Amniotic epithelial cell (primary cell): ENCODE measurements at regions not wholly inside any gene's neighbourhood (a gene's known extent, or its start where the extent isn't known, plus 50 kb on each side); places are given as distances from the start of the nearest gene placed in this dataset.

ENCODE experiments used
- DNase-seq: peaks from one replicate; pipeline ENCODE4 v3.0.0-alpha.2; 2010; ENCODE audit warnings: low read depth

DNA sequence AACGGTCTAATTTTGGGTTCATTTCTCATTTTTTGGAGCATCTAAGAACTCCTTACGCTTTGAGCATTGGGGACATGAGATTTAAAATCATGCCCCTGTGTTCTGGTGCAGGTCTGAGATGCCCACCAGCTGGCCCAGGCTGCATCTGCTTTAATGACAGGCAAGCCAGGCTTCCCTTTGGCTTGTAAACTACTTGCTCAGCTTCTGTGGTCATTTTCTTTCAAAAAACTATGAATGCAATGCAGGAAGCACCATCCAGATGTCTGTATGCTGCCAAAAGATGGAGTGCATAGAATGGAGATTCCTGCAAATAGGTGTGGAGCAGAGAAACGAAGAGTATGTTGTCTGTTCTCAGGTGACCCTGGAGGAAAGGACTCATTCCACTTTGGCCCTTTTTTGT is 399.9 kb upstream of the ADAMTSL1 start:
- no peak for DNase-seq

DNA sequence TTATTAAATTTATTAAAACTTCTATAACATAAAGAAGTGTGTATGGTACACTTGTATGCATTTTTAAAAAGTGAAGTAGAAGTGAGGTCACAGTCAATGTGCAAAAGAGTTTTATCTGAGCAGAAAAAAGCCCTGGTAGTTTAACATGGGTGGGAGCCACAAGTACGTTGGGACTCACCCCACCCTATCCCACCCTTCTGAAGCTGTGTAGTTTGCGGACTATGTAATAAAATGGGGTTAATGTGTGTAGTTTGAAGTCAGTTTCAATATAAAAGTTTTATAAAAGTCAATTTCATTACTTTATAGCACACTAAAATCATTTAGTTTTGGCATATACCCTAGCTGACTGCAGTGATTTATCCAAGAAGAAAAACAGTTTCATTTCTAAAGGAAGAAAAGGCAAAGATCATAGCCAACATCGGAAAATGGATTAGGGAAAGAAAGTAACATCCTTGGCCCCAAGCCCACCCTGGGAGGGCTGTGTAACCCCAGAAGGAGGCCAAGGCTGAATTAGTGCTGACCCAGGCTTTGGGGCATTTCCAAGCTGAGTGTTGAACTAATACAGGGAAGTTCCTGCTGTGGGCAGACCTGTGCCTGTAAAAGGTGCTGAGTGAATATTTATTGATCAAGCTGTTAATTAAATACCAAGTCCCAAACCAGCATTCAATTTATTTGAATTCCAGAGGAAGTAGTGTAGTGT is 398.6 kb upstream of the ADAMTSL1 start:
- no peak for DNase-seq

DNA sequence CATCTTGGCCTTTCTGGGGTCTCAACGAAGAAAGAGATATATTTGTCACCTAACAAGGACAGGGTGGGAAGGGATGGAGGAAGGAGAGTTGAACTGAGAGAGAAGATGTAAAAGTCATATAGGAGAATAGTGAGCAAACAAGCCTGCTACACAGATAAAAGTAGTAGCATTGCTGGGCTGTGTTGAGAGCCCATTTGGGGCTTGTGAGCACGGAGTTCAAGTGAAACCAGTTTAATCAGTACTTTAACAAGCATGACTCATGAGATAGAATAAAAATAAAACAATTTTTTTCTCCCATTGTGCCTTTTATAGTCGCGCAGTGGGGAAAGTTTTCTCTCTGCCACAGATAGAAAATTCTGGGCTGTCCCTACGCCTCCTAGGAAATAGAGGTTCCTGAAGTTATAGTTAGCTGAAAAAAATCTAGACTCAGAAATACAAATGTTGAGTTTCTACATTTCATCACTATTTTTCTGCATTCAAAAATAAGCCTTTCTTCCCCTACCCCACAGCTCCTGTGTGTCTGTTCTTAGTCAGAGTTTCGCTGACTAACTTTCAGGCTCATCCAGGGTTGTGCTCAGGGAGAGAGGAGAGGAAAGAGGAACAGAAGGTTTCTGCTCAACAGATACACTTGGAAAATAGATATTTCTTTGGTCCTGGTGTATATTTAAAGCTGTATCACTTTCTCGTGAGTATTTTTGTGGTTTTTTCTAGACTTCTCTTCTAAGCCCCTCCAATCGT is 395.8 kb upstream of the ADAMTSL1 start:
- DNase-seq = no peak

DNA sequence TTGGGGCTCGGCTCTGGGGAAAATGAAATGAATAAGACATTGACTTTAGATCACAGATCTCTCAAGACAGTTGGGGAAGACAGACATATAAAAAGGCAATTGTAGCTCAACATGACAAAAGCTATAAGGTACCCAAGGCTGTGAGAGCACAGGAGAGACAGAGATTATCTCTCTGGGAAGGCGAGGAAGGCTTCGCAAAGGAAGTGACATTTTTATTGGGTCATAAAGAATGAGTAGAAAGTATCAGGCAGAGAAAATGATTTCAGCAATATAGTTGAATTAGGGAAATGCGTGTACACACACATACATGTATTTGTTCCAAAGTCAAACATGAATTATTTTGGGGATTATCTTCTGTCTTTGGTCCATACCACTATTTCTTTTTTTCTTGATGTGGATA is 381.8 kb upstream of the ADAMTSL1 start:
- DNase-seq = no peak

DNA sequence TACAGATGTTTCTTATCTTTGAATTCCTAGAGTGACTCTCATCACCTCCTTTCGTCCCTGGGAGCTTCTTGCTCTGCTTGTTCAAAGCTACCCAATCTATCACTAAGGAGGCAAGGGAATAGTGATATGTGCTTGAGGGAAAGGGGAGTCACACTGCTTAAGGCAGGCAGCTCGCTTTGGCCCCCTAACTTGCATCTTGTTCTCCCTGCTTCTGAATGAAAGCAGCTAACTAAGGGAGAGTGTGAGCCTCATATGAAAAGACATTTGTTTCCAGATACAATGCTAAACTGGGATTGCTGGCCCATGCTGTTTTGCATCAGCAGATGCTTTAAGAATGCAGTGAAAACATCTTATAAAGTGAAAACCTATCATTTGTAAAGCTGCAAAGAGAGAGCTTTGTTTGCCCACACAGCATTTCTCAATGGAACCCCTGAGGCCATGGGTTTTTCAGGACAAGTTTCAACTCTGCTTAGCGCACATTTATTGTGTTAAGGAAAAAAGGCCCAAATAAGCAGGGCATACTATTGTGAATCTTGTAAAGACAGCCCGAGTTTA is 367.9 kb upstream of the ADAMTSL1 start:
- no peak for DNase-seq

DNA sequence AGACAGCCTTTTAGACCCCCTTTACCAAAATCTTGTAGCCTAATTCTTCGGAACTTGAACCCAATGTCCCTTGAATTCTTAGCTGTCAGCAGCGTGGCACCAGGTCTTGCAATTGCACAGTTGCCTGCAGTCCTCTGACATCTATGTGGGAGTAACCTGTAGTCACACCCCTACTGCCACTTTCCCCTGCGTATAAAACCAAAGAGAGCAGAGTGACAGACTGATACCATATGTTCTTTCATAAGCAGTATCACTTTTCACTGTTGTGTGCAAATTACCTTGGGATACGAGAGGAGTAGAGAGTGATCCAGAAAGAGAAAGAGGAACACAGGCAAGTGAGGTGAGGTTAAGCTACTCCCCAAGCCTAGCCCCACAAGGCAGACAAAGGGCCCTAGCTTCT is 364.3 kb upstream of the ADAMTSL1 start:
- no peak for DNase-seq

DNA sequence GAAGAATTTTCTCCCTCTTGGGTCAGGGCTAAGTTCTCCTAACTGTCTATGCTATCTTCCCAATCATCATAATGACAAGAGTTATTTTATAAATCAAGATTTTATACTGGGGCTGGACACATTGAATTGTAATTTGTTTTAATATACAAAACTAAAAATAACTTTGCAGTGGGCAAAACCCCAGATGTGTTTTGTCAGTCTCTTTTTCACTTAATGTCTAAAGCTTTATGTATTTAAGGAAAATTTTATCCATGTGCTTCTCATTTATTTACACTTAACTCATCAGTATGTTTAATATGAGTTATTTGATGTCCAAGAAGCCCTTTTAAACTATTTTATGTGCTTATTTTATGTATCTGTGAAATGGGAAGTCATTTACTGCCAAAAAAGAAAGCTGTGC is 362.8 kb upstream of the ADAMTSL1 start:
- DNase-seq = no peak

DNA sequence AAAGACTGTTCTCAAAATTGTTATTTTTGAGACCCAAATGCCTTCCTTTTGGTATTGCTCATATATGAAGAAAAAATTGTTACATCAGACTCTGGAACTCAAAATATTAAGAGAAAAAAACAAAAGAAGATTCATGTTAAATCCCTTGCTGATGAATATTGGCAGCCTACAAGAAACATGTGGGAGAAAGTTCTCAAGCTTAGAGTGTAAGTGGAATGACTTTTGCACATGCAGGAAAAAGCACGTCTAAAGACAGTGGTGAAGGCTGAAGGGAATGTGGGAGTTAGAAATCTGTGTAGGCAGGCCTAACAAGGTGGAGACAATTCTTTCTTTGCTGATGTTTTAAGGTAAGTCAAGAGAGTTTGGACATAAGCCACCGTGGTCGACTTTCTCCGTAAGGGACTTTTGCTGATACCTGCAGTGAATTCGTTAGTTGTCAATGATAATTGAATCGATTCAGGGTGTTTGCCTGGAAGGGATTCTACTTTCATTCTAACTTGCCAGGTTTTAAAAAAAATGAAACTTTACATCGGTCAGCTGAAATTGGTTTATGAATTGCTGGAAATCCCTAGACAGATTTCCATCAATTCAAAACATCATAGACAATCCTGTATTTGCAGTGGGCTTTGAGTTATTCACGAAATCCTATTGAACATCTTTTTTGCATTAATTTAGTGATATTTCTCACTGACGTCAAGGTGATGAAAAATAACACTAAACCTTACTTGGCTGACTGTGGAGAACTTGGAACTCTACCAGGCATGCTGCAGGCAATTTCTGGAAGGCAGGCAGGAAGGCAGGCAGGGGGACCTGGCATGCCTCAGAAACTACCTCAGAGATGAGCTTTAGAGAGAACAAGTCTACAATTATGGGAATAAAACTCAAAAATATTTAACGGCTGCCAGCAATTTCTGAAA is 359.1 kb upstream of the ADAMTSL1 start:
- no peak for DNase-seq

DNA sequence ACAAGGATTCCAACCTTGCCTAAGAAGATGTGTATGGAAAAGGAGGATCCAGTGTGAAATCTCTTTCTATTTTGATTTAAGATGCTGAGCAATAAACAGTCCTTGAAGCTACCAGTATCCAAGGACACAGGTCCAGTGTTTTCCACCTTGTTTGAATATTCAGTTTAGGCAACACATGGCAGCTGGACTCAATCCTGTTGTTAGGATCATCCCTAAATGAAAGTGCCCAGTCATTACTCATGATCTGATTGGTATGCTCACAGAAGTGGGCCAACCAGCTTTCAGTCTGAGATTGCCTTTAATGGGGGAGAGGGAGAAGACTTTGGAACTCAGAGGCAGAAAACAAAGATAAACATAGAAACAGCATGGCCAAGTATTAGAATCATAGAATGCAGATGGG is 355.7 kb upstream of the ADAMTSL1 start:
- DNase-seq = no peak

DNA sequence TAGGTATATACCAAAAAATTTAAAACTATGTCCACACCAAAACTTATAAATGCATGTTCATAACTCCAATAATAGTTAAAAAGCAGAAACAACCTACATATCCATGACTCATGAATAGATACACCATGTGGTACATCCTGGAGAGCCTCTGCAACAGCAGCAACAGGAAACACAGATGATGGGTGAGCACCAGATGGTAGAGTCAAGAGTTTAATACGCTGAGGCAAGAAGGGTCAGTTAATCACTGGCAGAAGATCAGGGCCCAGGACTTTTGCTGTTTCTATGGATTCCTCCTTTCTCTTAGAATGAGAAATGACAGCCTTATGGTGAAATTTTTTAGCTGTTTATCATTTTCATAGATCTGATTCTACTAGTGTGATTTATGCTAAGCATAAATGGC is 351.8 kb upstream of the ADAMTSL1 start:
- no peak for DNase-seq

DNA sequence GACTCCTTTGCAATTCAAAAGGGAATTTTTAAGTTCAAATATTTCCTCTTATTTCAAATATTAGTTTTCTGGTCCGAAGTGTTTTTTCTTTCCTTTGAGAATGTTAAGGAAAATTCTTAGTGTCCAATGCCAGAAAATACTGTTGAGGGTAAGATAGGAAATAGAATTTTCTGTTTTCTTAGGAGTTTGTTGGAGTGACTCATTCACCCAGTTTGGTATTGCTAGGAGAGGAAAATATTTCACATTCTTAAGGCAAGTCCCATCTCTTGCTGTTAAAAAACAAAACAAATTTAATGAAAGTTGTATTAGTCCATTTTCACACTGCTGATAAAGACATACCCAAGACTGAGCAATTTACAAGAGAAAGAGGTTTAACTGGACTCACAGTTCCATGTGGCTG is 349.2 kb upstream of the ADAMTSL1 start:
- DNase-seq = no peak

DNA sequence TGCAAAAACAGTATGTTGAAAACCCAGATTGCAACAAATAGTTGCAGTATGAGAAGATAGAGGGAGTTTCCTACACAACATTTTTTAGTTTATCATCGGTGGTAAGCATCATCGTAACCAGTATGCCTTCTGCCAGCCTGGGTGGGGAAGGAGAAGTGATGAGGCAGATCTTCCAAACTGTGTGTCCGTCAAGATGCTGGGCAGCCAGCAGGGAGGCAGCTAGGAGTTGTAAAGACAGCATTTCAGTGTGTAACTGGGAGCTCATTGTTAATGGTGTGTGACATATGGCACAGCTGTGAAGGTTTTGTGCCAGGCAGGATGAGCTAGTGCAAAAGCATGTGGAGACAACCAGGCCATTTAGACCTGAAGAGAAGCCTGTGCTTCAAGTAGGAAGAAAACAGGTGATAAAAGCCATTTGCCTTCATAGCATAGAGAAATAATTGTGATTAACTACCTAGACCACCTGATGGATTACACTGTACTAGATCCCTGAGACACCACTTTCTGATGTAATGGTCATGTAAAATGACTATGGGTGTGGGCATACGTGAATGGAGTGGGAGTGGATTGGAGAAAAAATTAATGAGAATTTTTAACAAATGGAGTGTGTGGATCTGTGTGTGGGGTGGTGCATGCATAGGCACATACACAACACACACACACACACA is 347.0 kb upstream of the ADAMTSL1 start:
- no peak for DNase-seq

DNA sequence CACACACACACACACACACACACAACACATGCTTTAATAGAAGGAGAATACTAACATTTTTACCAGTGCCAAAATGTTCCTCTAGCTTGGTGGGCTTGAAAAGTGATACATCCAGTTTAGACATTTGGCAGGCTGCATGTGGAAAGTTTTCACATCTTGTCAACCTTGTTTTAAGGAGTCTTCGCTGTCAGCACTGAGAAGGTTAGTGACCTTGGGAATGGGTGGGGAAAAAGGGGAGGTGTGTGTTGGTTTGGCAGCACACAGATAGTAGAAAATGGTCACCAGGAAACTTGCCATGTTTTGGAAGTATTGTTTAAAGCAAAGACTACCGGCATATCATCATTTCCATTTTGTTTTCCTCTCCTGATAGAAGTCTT is 346.5 kb upstream of the ADAMTSL1 start:
- DNase-seq = no peak

DNA sequence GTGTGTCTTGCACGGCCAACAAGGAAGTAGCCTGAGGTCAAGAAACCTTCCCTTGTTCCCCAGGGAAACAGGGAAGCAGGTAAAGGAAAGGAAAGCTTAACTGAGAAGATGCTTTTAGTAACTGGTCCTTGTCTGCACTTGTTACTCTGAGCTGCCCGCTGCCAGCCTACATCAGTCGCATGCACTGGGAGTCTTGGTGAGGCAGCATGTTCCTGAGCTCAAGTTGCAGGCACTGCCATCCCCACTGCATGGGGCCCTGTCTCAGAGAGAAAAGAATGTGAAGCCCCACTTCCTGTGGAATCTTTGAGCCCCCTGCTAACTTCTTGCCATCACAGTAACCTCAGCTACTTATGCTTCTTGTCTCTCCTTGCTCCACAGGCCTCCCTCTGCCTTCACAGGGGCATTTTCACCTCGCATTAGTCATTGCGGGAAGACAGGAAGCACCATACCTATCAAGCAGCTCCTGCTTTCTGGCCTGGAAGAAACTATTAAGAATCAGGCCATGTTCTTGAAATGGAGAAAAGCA is 344.1 kb upstream of the ADAMTSL1 start:
- no peak for DNase-seq

DNA sequence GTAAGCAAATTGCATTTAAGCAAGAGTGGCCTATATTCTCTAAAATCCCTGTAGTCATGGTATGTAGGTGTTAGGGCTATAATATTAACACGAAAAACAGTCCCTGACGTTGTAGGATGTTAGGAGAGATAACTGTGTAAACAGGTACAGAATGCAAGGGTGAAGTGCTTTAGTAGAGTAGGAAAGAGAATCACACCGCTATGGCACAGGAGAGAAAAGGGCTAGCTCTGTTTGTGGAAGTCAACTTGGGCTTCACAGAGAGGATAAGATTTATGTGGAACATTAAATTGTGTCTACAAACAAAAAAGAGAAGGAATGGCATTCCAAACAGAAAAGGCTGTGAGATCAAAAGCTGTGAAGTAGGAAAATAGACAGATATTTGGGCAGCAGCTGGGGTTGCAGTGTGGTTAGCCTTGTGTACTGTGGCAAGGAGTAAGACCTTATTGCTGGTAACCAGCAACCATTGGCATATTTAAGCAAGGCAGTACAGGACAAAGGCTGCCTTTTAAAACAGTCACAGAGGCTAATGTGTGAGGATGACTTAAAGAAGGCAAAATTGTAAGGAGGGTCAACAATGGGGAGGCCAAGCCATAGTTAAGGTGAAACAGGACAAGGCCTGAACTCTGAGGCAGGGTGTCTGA is 337.5 kb upstream of the ADAMTSL1 start:
- no peak for DNase-seq

DNA sequence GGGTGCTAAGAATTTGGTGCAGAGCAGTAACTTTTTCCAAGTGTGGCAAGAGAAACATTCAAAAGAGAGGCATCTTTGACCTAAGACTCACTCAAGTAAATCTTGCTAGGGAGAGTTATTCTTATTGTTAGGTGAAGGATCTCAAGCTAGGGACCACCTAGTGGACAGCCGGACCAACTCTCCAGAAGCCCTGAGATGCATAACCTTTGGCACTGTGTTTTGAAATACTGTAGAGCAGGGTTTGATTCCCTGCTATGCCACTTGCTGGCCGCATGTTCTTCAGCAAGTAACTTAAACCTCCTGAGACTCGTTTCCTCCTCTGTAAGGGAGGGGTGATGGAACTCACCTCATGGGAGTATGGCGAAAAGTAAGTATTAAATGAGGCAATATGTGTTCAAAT is 336.1 kb upstream of the ADAMTSL1 start:
- no peak for DNase-seq

DNA sequence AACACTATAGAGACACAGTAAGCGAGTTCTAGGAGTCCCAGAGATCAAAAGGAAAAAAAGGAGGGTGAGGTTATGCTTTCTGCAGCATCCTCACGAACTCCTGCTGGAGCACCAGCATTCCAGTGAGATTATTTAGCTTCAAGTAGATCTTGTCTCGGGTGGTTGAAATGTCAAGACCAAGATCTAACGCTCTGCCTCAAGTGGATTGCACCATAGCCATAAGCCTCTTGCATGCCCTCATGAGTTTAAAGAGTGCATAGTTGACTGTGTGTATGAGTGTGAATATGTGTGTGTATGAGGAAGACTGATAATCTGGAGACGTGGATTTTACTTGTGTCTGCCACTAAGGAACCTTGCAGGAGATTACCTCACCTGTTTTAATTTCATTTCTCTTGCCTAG is 335.3 kb upstream of the ADAMTSL1 start:
- DNase-seq = peak; percentile 4

DNA sequence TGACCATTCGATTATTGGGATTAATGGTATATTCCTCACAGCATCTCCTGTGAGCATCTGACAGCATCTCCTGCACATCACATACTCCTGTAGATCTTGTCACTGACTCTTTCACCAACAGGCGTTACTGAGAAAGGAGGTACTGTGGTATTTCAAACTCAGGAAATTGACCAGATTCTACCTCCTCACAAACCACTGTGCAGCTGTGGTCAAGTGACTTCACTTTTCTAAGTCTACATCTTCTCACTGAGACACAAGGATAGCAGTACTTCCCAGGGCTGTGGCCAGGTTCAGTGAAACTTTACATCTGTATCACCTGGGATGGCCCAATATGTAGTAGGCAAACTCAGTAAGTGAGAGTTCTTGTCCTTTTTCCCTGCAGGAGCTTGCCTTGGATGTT is 332.3 kb upstream of the ADAMTSL1 start:
- no peak for DNase-seq

DNA sequence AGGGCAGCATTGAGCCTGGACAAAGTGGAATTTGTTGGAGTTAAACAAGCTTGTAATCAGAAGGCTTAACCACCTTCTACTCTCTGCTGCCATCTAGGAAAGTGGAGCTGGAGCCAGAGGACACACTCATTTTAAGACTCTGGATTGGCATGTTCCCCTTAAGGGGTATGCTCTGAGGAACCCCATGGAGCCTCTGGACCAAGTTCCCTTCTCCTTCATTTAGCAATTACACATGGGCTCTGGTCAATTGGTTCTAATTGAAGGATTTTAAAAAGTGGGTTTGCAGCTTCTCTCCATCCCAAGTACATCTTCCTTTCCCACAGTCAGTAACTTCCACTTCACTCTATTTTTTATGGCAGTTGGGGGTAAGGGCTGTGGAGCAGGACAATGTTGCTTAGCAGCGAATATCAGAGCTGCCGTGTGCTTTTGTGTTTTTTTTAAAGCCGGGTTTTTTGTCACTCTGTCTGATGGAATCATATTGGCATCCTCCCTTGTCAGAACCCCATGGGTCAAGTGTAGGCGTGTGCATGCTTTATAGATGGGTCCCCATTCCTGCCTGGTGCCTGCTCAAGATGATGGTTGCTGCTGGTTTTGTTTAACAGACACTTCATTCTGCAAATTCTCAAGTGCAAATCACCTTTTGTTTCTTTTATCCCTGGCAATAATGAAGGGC is 330.7 kb upstream of the ADAMTSL1 start:
- no peak for DNase-seq

DNA sequence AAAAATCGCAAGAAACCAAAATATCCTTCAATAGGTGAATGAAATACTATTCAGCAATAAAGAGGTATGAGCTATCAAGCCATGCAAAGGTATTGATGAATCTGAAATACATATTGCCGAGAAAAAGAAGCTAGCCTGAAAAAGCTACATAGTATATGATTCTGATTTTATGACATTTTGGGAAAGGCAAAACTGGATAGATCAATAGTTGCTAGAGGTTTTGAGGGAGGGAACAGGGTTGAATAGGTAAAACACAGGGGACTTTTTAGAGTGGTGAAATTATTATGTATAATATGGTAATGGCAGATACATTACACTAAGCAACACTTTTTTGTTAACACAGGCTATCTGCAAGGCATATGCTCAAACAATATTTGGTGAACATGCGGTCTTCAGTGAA is 327.6 kb upstream of the ADAMTSL1 start:
- no peak for DNase-seq
